Cardiac fibroblast (primary cell): ENCODE measurements at regions not wholly inside any gene's neighbourhood (a gene's known extent, or its start where the extent isn't known, plus 50 kb on each side); places are given as distances from the start of the nearest gene placed in this dataset.

Source experiments
- DNase-seq, 2 donors: peaks; one replicate each; pipeline versions ENCODE4 v3.0.0 to v3.0.0-alpha.2; 2010; ENCODE audit warnings: low read depth in 2 of 2
- H3K4me3 ChIP-seq, 2 donors: replicated peaks in 1 of 2; 1 replicate in 1 of 2; 2 replicates in 1 of 2; pipeline ENCODE4 v1.5.1; 2011; ENCODE audit warnings: low read depth in 2 of 2, low read length in 2 of 2, mild to moderate bottlenecking in 2 of 2, moderate library complexity in 1 of 2
- CTCF ChIP-seq: IDR thresholded peaks from one replicate; pipeline ENCODE4 v1.5.1; 2011; ENCODE audit warnings: low read depth, mild to moderate bottlenecking, low read length, inconsistent platforms

- no peak for DNase-seq
- TF ChIP-seq CTCF = no peak
- no peak overlapping the region for H3K4me3 ChIP-seq
Measured at GRCh38 chr5:12655675-12656074, 751.4 kb upstream of the CTNND2 start.

GRCh38 chr5:12652201-12652600 is 748.0 kb upstream of the CTNND2 start:
- no peak overlapping the region for H3K4me3 ChIP-seq
- TF ChIP-seq CTCF = no peak
- no peak for DNase-seq

GRCh38 chr5:12648558-12648957 is 744.3 kb upstream of the CTNND2 start:
- no peak overlapping the region for H3K4me3 ChIP-seq
- no peak for TF ChIP-seq CTCF
- DNase-seq = no peak

GRCh38 chr5:12647613-12648012 is 743.4 kb upstream of the CTNND2 start:
- H3K4me3 ChIP-seq = no peak overlapping the region
- TF ChIP-seq CTCF = no peak
- no peak for DNase-seq

GRCh38 chr5:12645582-12645981 is 741.3 kb upstream of the CTNND2 start:
- DNase-seq = no peak
- no peak for TF ChIP-seq CTCF
- H3K4me3 ChIP-seq = no peak overlapping the region

- TF ChIP-seq CTCF = no peak
- H3K4me3 ChIP-seq = no peak overlapping the region
- no peak for DNase-seq
Measured at GRCh38 chr5:12636209-12636608, 732.0 kb upstream of the CTNND2 start.

GRCh38 chr5:12626556-12626955 is 722.3 kb upstream of the CTNND2 start:
- DNase-seq = no peak
- H3K4me3 ChIP-seq = no peak overlapping the region
- no peak for TF ChIP-seq CTCF
